Renal cortical epithelial cell (primary cell): ENCODE measurements at regions not wholly inside any gene's neighbourhood (a gene's known extent, or its start where the extent isn't known, plus 50 kb on each side); places are given as distances from the start of the nearest gene placed in this dataset.
A peak's percentile ranks its signal among the peaks of the same experiment; 100 is the strongest.

Experiments
- DNase-seq: peaks from one replicate; pipeline ENCODE4 v3.0.0-alpha.2; 2011; ENCODE audit warnings: low read depth

GRCh38 chr5:31137676-31138075 lies 55.8 kb upstream of the CDH6 start:
- DNase-seq: no peak

- no peak for DNase-seq
Observed at GRCh38 chr5:31135542-31135941, 57.9 kb upstream of the CDH6 start.

GRCh38 chr5:31133488-31133887 lies 60.0 kb upstream of the CDH6 start:
- peak; percentile 45 for DNase-seq

GRCh38 chr5:31131381-31131891 lies 62.0 kb upstream of the CDH6 start:
- peak; percentile 29 for DNase-seq

- no peak for DNase-seq
Observed at GRCh38 chr5:31130676-31131075, 62.8 kb upstream of the CDH6 start.

- DNase-seq: peak; percentile 47
Observed at GRCh38 chr5:31124651-31125305, 68.7 kb upstream of the CDH6 start.

- DNase-seq: no peak
Observed at GRCh38 chr5:31124026-31124425, 69.5 kb upstream of the CDH6 start.

- DNase-seq: peak; percentile 98
Observed at GRCh38 chr5:31122998-31123951, 70.2 kb upstream of the CDH6 start.

GRCh38 chr5:31121224-31121623 lies 72.3 kb upstream of the CDH6 start:
- peak; percentile 52 for DNase-seq

GRCh38 chr5:31120642-31120948 lies 72.9 kb upstream of the CDH6 start:
- DNase-seq: no peak

- peak; percentile 98 for DNase-seq
Observed at GRCh38 chr5:31119938-31120641, 73.4 kb upstream of the CDH6 start.

GRCh38 chr5:31116466-31117031 lies 76.9 kb upstream of the CDH6 start:
- DNase-seq: no peak

GRCh38 chr5:31114817-31115216 lies 78.7 kb upstream of the CDH6 start:
- DNase-seq: no peak

GRCh38 chr5:31113666-31114350 lies 79.7 kb upstream of the CDH6 start:
- no peak for DNase-seq

GRCh38 chr5:31113101-31113500 lies 80.4 kb upstream of the CDH6 start:
- peak; percentile 86 for DNase-seq

- peak; percentile 96 for DNase-seq
Observed at GRCh38 chr5:31107091-31107518, 86.4 kb upstream of the CDH6 start.

GRCh38 chr5:31106691-31107090 lies 86.8 kb upstream of the CDH6 start:
- peak; percentile 77 for DNase-seq

- peak; percentile 63 for DNase-seq
Observed at GRCh38 chr5:31106278-31106677, 87.2 kb upstream of the CDH6 start.

- no peak for DNase-seq
Observed at GRCh38 chr5:31104775-31105174, 88.7 kb upstream of the CDH6 start.

- DNase-seq: no peak
Observed at GRCh38 chr5:31100781-31101310, 92.6 kb upstream of the CDH6 start.

- DNase-seq: peak; percentile 78
Observed at GRCh38 chr5:31100047-31100575, 93.4 kb upstream of the CDH6 start.
